ENCODE measurements at regions not wholly inside any gene's neighbourhood (a gene's known extent, or its start where the extent isn't known, plus 50 kb on each side); places are given as distances from the start of the nearest gene placed in this dataset.
"Not testable (repeated sequence)": the region's sequence is repeated elsewhere in the genome, so short reads cannot be mapped to it uniquely, and the experiment has no call there.

GRCh38 chr1:146472192-146472861, 243.5 kb upstream of the NOTCH2NLA start:
- TF ChIP-seq POLR2AphosphoS5 (IDR thresholded peaks at IDR 0.05; ENCODE audit: low read depth, low read length); SIN3A (IDR thresholded peaks at IDR 0.05; ENCODE audit: borderline replicate concordance, insufficient read depth, low read depth, low read length); TCF7L2 (IDR thresholded peaks at IDR 0.05; ENCODE audit: low read depth, low read length): not testable (repeated sequence)
- TF ChIP-seq, protein P1, sequence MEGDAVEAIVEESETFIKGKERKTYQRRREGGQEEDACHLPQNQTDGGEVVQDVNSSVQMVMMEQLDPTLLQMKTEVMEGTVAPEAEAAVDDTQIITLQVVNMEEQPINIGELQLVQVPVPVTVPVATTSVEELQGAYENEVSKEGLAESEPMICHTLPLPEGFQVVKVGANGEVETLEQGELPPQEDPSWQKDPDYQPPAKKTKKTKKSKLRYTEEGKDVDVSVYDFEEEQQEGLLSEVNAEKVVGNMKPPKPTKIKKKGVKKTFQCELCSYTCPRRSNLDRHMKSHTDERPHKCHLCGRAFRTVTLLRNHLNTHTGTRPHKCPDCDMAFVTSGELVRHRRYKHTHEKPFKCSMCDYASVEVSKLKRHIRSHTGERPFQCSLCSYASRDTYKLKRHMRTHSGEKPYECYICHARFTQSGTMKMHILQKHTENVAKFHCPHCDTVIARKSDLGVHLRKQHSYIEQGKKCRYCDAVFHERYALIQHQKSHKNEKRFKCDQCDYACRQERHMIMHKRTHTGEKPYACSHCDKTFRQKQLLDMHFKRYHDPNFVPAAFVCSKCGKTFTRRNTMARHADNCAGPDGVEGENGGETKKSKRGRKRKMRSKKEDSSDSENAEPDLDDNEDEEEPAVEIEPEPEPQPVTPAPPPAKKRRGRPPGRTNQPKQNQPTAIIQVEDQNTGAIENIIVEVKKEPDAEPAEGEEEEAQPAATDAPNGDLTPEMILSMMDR (IDR thresholded peaks at IDR 0.05): not testable (repeated sequence)
- TF ChIP-seq, protein P2, sequence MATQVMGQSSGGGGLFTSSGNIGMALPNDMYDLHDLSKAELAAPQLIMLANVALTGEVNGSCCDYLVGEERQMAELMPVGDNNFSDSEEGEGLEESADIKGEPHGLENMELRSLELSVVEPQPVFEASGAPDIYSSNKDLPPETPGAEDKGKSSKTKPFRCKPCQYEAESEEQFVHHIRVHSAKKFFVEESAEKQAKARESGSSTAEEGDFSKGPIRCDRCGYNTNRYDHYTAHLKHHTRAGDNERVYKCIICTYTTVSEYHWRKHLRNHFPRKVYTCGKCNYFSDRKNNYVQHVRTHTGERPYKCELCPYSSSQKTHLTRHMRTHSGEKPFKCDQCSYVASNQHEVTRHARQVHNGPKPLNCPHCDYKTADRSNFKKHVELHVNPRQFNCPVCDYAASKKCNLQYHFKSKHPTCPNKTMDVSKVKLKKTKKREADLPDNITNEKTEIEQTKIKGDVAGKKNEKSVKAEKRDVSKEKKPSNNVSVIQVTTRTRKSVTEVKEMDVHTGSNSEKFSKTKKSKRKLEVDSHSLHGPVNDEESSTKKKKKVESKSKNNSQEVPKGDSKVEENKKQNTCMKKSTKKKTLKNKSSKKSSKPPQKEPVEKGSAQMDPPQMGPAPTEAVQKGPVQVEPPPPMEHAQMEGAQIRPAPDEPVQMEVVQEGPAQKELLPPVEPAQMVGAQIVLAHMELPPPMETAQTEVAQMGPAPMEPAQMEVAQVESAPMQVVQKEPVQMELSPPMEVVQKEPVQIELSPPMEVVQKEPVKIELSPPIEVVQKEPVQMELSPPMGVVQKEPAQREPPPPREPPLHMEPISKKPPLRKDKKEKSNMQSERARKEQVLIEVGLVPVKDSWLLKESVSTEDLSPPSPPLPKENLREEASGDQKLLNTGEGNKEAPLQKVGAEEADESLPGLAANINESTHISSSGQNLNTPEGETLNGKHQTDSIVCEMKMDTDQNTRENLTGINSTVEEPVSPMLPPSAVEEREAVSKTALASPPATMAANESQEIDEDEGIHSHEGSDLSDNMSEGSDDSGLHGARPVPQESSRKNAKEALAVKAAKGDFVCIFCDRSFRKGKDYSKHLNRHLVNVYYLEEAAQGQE (IDR thresholded peaks at IDR 0.05; ENCODE audit: insufficient read depth in 1 of 2, low read depth in 2 of 2, low read length in 1 of 2): not testable (repeated sequence)
